Sigmoid colon (tissue), 4 donors: ENCODE measurements at regions not wholly inside any gene's neighbourhood (a gene's known extent, or its start where the extent isn't known, plus 50 kb on each side); places are given as distances from the start of the nearest gene placed in this dataset.

Experiments used
- POLR2A ChIP-seq, 2 donors: fragments of 450-650 bp; IDR thresholded peaks; one replicate each; pipeline ENCODE4 v1.6.1; 2016; ENCODE audit warnings: antibody characterized with exemption in 2 of 2, mild to moderate bottlenecking in 2 of 2, moderate library complexity in 2 of 2
- POLR2AphosphoS5 ChIP-seq, 4 donors: sonication (generic); formaldehyde crosslinking; IDR thresholded peaks; one replicate each; pipeline ENCODE4 v1.6.1; 2017; ENCODE audit warnings: antibody characterized with exemption in 4 of 4
- TF ChIP-seq, protein P1 (sequence below), 4 experiments: fragments of 450-650 bp in 3 of 4; fragments of 200-600 bp in 1 of 4; IDR thresholded peaks; one replicate each; pipeline ENCODE4 v1.5.1; 2016 to 2019; ENCODE audit warnings: antibody characterized with exemption in 4 of 4, mild to moderate bottlenecking in 3 of 4, moderate library complexity in 2 of 4

DNA sequence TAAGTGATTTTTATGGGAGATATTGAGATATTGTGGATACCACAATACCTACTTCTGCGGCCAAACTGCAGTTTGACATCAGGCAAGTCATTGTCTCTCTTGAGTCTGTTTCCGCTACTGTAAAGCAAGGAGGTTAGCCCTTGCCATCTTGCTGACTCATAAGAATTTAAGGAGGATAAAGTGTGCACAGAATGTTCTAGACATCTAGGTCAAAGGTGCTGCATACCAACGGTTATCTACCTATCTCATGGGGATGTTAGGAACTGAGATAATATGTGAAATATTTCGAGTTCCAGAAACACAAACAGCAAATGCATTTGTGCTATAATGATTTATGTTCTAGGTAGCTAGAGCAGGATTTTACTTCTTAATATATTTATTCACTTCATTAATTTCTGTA is 211.5 kb upstream of the NR3C2 start:
- TF ChIP-seq POLR2A (IDR thresholded peaks at IDR 0.05) (no peak), POLR2AphosphoS5 (IDR thresholded peaks at IDR 0.05) (no peak)
- TF ChIP-seq, protein P1, sequence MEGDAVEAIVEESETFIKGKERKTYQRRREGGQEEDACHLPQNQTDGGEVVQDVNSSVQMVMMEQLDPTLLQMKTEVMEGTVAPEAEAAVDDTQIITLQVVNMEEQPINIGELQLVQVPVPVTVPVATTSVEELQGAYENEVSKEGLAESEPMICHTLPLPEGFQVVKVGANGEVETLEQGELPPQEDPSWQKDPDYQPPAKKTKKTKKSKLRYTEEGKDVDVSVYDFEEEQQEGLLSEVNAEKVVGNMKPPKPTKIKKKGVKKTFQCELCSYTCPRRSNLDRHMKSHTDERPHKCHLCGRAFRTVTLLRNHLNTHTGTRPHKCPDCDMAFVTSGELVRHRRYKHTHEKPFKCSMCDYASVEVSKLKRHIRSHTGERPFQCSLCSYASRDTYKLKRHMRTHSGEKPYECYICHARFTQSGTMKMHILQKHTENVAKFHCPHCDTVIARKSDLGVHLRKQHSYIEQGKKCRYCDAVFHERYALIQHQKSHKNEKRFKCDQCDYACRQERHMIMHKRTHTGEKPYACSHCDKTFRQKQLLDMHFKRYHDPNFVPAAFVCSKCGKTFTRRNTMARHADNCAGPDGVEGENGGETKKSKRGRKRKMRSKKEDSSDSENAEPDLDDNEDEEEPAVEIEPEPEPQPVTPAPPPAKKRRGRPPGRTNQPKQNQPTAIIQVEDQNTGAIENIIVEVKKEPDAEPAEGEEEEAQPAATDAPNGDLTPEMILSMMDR (IDR thresholded peaks at IDR 0.05): no peak
